ENCODE measurements at regions not wholly inside any gene's neighbourhood (a gene's known extent, or its start where the extent isn't known, plus 50 kb on each side); places are given as distances from the start of the nearest gene placed in this dataset.

DNA sequence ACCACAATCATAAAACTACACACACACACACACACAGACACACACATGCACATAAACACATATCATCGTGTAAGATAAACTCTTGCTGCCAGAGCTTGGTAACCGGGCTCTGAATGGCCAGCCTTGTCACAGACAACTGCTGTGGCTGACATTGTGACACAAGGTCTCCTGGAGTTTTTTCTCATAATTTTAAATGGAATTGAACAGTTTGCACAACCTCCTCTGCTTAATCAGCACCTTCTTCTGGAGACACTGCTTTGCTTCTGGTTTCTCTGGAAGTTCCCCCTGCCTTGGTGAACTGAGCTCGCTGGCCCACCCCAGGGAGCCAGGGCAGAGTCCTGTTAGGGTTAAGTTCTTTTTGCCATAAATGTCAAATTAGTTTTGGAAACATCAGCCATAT is 115.4 kb downstream of the UTP18 start:
- TF ChIP-seq, protein P1, sequence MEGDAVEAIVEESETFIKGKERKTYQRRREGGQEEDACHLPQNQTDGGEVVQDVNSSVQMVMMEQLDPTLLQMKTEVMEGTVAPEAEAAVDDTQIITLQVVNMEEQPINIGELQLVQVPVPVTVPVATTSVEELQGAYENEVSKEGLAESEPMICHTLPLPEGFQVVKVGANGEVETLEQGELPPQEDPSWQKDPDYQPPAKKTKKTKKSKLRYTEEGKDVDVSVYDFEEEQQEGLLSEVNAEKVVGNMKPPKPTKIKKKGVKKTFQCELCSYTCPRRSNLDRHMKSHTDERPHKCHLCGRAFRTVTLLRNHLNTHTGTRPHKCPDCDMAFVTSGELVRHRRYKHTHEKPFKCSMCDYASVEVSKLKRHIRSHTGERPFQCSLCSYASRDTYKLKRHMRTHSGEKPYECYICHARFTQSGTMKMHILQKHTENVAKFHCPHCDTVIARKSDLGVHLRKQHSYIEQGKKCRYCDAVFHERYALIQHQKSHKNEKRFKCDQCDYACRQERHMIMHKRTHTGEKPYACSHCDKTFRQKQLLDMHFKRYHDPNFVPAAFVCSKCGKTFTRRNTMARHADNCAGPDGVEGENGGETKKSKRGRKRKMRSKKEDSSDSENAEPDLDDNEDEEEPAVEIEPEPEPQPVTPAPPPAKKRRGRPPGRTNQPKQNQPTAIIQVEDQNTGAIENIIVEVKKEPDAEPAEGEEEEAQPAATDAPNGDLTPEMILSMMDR (optimal IDR thresholded peaks at IDR 0.05 in 1 of 3, IDR thresholded peaks at IDR 0.05 in 1 of 3, conservative IDR thresholded peaks at IDR 0.05 in 1 of 3; ENCODE audit: extremely low read depth in 1 of 3, insufficient read depth in 2 of 3, low read length in 3 of 3) = no peak
- TF ChIP-seq EZH2 (IDR thresholded peaks at IDR 0.05; ENCODE audit: low read length) = no peak
